HG02970 (cell line): ENCODE measurements at regions not wholly inside any gene's neighbourhood (a gene's known extent, or its start where the extent isn't known, plus 50 kb on each side); places are given as distances from the start of the nearest gene placed in this dataset.

ENCODE experiments used
- ATAC-seq: cut with Tn5 transposase; IDR thresholded peaks from one replicate; pipeline ENCODE4 v1.9.1; 2021; ENCODE audit warnings: mild to moderate bottlenecking, moderate library complexity, moderate number of reproducible peaks; ENCODE audit not compliant: unreplicated experiment, low FRiP score

- ATAC-seq: no peak
These were observed 524.4 kb downstream of the PRR16 start for GRCh38 chr5:120988491-120988890.

GRCh38 chr5:120988941-120989340 is 524.8 kb downstream of the PRR16 start:
- ATAC-seq: no peak

- no peak for ATAC-seq
These were observed 527.5 kb downstream of the PRR16 start for GRCh38 chr5:120991569-120991968.

- ATAC-seq: no peak
These were observed 530.0 kb downstream of the PRR16 start for GRCh38 chr5:120994112-120994511.

GRCh38 chr5:120999550-120999949 is 535.5 kb downstream of the PRR16 start:
- ATAC-seq: no peak

GRCh38 chr5:121006217-121006616 is 542.1 kb downstream of the PRR16 start:
- no peak for ATAC-seq

- ATAC-seq: no peak
These were observed 543.9 kb downstream of the PRR16 start for GRCh38 chr5:121008041-121008440.

GRCh38 chr5:121009058-121009457 is 545.0 kb downstream of the PRR16 start:
- ATAC-seq: no peak

GRCh38 chr5:121018004-121018403 is 553.9 kb downstream of the PRR16 start:
- ATAC-seq: no peak

GRCh38 chr5:121019106-121019505 is 555.0 kb downstream of the PRR16 start:
- no peak for ATAC-seq

GRCh38 chr5:121019734-121020133 is 555.6 kb downstream of the PRR16 start:
- no peak for ATAC-seq

- ATAC-seq: no peak
These were observed 557.6 kb downstream of the PRR16 start for GRCh38 chr5:121021681-121022080.

- no peak for ATAC-seq
These were observed 560.6 kb downstream of the PRR16 start for GRCh38 chr5:121024416-121025311.

GRCh38 chr5:121025671-121026070 is 561.6 kb downstream of the PRR16 start:
- ATAC-seq: no peak

- ATAC-seq: peak; percentile 75
These were observed 563.5 kb downstream of the PRR16 start for GRCh38 chr5:121027636-121028035.

GRCh38 chr5:121029536-121030245 is 565.6 kb downstream of the PRR16 start:
- no peak for ATAC-seq

- ATAC-seq: no peak
These were observed 567.4 kb downstream of the PRR16 start for GRCh38 chr5:121031491-121031890.

GRCh38 chr5:121033334-121033733 is 569.2 kb downstream of the PRR16 start:
- no peak for ATAC-seq

GRCh38 chr5:121038438-121038837 is 574.3 kb downstream of the PRR16 start:
- ATAC-seq: no peak

GRCh38 chr5:121049971-121050370 is 585.9 kb downstream of the PRR16 start:
- ATAC-seq: no peak

- ATAC-seq: no peak
These were observed 589.2 kb downstream of the PRR16 start for GRCh38 chr5:121053055-121053985.
